ENCODE measurements at regions not wholly inside any gene's neighbourhood (a gene's known extent, or its start where the extent isn't known, plus 50 kb on each side); places are given as distances from the start of the nearest gene placed in this dataset.
"Not testable (repeated sequence)": the region's sequence is repeated elsewhere in the genome, so short reads cannot be mapped to it uniquely, and the experiment has no call there.

GRCh38 chr4:104044369-104044768 is 324.6 kb upstream of the TACR3 start:
- Mint-ChIP-seq H3K36me3 (no peaks in the 10 kb centered on the region), H3K27me3 (peaks cover 2% of the 10 kb centered on the region), H3K4me3 (no peak overlapping the region), H3K4me1 (no peaks in the 10 kb centered on the region), H3K9me3 (peaks cover 3% of the 10 kb centered on the region), H3K27ac (no peak overlapping the region)
- POLR2A ChIA-PET = no interaction called here
- ATAC-seq (ENCODE audit: low read depth) = no peak
- DNase-seq = no peak

DNA sequence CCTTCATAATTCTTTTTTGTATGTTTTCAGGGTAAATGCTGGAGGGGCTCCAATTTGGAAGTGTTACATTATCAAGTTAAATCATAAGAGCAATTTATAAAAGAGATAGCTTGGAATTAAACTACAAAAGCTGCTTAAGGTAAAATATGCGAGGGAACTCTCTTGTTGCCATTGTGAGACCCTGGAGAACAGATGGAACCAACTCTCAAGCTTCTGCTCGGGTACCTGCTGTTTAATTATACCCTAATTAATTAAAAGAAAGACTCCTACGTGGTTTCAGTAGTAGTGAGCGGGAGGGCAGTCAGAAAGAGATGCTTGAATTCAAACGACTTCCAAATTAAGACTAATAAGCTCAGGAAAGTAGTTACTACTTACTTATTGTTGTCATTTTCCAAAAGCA is 313.1 kb upstream of the TACR3 start:
- Mint-ChIP-seq H3K27ac (no peak overlapping the region), H3K27me3 (no peaks in the 10 kb centered on the region), H3K9me3 (no peaks in the 10 kb centered on the region), H3K36me3 (no peaks in the 10 kb centered on the region), H3K4me3 (no peak overlapping the region), H3K4me1 (peaks cover 3% of the 10 kb centered on the region)
- DNase-seq (no peak), ATAC-seq (ENCODE audit: low read depth) (no peak)
- POLR2A ChIA-PET = no interaction called here

GRCh38 chr4:104025251-104025650 is 305.5 kb upstream of the TACR3 start:
- Mint-ChIP-seq H3K27me3 (no peaks in the 10 kb centered on the region), H3K36me3 (no peaks in the 10 kb centered on the region), H3K9me3 (no peaks in the 10 kb centered on the region), H3K4me3 (no peak overlapping the region), H3K27ac (no peak overlapping the region), H3K4me1 (no peaks in the 10 kb centered on the region)
- ATAC-seq (ENCODE audit: low read depth) (no peak), DNase-seq (no peak)
- POLR2A ChIA-PET = no interaction called here

DNA sequence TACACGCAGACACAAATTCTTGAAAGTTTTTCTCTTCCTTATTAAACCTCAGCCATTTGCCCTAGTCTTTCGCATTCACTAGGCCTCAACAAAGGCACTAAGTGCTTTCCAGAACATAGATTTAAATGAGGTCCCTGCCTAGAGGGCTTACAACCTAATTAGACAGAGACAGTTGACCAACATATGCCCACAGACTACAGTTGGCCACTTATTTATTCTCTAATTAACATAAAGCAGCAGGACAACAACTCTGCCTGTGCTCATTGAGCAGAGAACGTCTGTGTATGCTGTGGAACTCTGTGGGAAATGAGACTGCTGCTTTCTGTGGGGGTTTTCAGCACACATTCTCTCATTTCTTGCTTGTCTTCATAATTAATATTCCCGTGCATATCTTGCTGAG is 303.0 kb upstream of the TACR3 start:
- no peaks in the 10 kb centered on the region for H3K4me1 Mint-ChIP-seq
- no peaks in the 10 kb centered on the region for H3K9me3 Mint-ChIP-seq
- H3K4me3 Mint-ChIP-seq = no peak overlapping the region
- DNase-seq = no peak
- POLR2A ChIA-PET = no interaction called here
- H3K27ac Mint-ChIP-seq = no peak overlapping the region
- H3K27me3 Mint-ChIP-seq = no peaks in the 10 kb centered on the region
- no peak for ATAC-seq (ENCODE audit: low read depth)
- no peaks in the 10 kb centered on the region for H3K36me3 Mint-ChIP-seq

- Mint-ChIP-seq H3K36me3 (no peaks in the 10 kb centered on the region), H3K9me3 (no peaks in the 10 kb centered on the region), H3K4me1 (no peaks in the 10 kb centered on the region), H3K27me3 (no peaks in the 10 kb centered on the region), H3K4me3 (no peak overlapping the region), H3K27ac (no peak overlapping the region)
- ATAC-seq (ENCODE audit: low read depth) (no peak), DNase-seq (no peak)
- POLR2A ChIA-PET = no interaction called here
These were observed 302.4 kb upstream of the TACR3 start for GRCh38 chr4:104022226-104022625.

GRCh38 chr4:104020641-104021040 is 300.9 kb upstream of the TACR3 start:
- Mint-ChIP-seq H3K4me1 (no peaks in the 10 kb centered on the region), H3K9me3 (no peaks in the 10 kb centered on the region), H3K4me3 (no peak overlapping the region), H3K27ac (no peak overlapping the region), H3K36me3 (no peaks in the 10 kb centered on the region), H3K27me3 (no peaks in the 10 kb centered on the region)
- DNase-seq = no peak
- POLR2A ChIA-PET = no interaction called here
- no peak for ATAC-seq (ENCODE audit: low read depth)

DNA sequence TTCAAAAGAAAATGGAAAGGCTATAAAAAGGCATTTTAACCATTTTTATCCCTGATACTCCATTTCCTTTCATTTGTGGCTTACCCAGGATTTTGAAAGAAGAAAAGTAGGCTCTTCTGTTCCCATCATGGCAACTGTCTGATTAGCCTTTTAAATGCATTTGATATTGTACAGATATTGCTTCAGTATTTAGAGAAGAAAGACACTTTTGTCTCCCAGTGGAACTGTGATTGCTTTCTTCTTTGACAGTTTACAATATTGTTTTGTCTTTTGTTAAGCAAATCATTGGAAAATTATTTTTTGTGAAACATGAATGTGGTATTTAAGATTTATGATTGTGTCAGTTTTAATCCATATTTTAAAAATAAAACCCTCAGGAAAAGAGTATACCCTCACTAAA is 297.4 kb upstream of the TACR3 start:
- H3K36me3 Mint-ChIP-seq = no peaks in the 10 kb centered on the region
- H3K4me1 Mint-ChIP-seq = no peaks in the 10 kb centered on the region
- no peaks in the 10 kb centered on the region for H3K9me3 Mint-ChIP-seq
- no peak for ATAC-seq (ENCODE audit: low read depth)
- no peak for DNase-seq
- H3K4me3 Mint-ChIP-seq = no peak overlapping the region
- no peaks in the 10 kb centered on the region for H3K27me3 Mint-ChIP-seq
- no peak overlapping the region for H3K27ac Mint-ChIP-seq
- POLR2A ChIA-PET = no interaction called here

GRCh38 chr4:104015680-104016079 is 295.9 kb upstream of the TACR3 start:
- Mint-ChIP-seq H3K9me3 (no peaks in the 10 kb centered on the region), H3K36me3 (no peaks in the 10 kb centered on the region), H3K4me1 (no peaks in the 10 kb centered on the region), H3K4me3 (no peak overlapping the region), H3K27ac (no peak overlapping the region), H3K27me3 (no peaks in the 10 kb centered on the region)
- POLR2A ChIA-PET = no interaction called here
- no peak for DNase-seq
- ATAC-seq (ENCODE audit: low read depth) = no peak

- no peak for DNase-seq
- H3K9me3 Mint-ChIP-seq = no peaks in the 10 kb centered on the region
- no peaks in the 10 kb centered on the region for H3K27me3 Mint-ChIP-seq
- no peaks in the 10 kb centered on the region for H3K4me1 Mint-ChIP-seq
- no peak for ATAC-seq (ENCODE audit: low read depth)
- no peak overlapping the region for H3K27ac Mint-ChIP-seq
- H3K36me3 Mint-ChIP-seq = no peaks in the 10 kb centered on the region
- POLR2A ChIA-PET = no interaction called here
- no peak overlapping the region for H3K4me3 Mint-ChIP-seq
These were observed 290.9 kb upstream of the TACR3 start for GRCh38 chr4:104010722-104011121.

DNA sequence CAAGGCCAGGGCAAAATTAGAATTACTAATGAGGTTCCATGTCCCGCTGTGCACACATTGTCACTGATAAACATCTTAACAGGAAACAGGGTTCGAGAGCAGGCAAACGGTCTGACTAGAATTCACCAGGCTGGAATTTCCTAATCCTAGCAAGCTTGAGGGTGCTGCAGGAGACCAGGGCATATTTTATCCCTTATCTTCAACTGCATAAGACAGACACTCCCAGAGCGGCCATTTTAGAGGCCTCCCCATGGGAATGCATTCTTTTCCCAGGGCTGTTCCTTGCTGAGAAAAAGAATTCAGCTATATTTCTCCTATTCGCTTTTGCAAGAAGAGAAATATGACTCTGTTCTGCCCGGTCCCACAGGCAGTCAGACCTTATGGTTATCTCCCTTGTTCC is 282.5 kb upstream of the TACR3 start:
- DNase-seq; H3K27ac Mint-ChIP-seq; H3K4me3 Mint-ChIP-seq; POLR2A ChIA-PET; H3K9me3 Mint-ChIP-seq; H3K4me1 Mint-ChIP-seq; ATAC-seq (ENCODE audit: low read depth); H3K27me3 Mint-ChIP-seq; H3K36me3 Mint-ChIP-seq: not testable (repeated sequence)

GRCh38 chr4:103998756-103999155 is 279.0 kb upstream of the TACR3 start:
- Mint-ChIP-seq H3K4me1 (no peaks in the 10 kb centered on the region), H3K4me3 (no peak overlapping the region), H3K36me3 (no peaks in the 10 kb centered on the region), H3K9me3 (peaks cover 3% of the 10 kb centered on the region), H3K27ac (no peak overlapping the region), H3K27me3 (no peaks in the 10 kb centered on the region)
- no peak for DNase-seq
- no peak for ATAC-seq (ENCODE audit: low read depth)
- POLR2A ChIA-PET = no interaction called here

DNA sequence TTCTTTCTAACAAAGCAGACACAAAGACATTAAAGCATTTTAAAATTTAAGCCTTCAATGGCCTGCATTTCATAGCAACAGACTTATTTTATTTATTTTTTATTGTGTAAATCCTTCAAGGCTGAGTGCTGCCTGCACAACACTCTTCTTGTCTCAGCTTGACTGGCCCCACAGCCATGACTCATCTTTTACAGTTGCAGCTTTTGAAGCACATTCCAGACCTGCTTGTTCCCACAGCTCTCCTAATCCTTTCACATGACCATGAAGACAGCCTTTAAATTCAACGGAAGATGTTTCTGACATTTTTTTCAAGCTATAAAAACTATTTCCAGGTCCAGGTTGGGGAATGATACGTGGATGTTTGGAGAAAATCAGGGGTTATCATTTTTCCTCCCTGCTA is 276.9 kb upstream of the TACR3 start:
- POLR2A ChIA-PET = no interaction called here
- peaks cover 7% of the 10 kb centered on the region for H3K9me3 Mint-ChIP-seq
- DNase-seq (no peak), ATAC-seq (ENCODE audit: low read depth) (no peak)
- H3K4me3 Mint-ChIP-seq = no peak overlapping the region
- no peaks in the 10 kb centered on the region for H3K27me3 Mint-ChIP-seq
- no peaks in the 10 kb centered on the region for H3K36me3 Mint-ChIP-seq
- H3K4me1 Mint-ChIP-seq = no peaks in the 10 kb centered on the region
- no peak overlapping the region for H3K27ac Mint-ChIP-seq

DNA sequence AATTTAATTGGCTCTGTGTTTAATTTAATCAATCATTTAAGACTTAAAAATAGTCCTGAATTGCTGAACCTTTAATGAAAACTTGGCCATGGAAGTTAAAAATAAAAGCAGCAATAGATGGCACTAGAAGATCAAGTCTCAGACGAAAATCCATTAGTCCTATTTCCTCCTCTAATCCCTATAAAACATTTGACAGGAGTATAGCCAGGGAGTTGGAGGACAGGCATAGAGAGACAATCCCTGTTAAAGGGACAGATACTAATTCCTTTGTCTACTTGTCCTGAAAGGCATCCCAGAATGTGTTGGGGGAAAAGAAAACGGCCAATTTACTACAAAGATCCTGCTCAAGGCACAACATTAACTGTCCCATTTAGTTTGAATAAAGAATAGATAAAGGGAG is 276.3 kb upstream of the TACR3 start:
- no peaks in the 10 kb centered on the region for H3K36me3 Mint-ChIP-seq
- no peak for DNase-seq
- H3K4me1 Mint-ChIP-seq = no peaks in the 10 kb centered on the region
- no peak overlapping the region for H3K27ac Mint-ChIP-seq
- H3K27me3 Mint-ChIP-seq = no peaks in the 10 kb centered on the region
- POLR2A ChIA-PET = no interaction called here
- peaks cover 10% of the 10 kb centered on the region for H3K9me3 Mint-ChIP-seq
- H3K4me3 Mint-ChIP-seq = no peak overlapping the region
- ATAC-seq (ENCODE audit: low read depth) = no peak

DNA sequence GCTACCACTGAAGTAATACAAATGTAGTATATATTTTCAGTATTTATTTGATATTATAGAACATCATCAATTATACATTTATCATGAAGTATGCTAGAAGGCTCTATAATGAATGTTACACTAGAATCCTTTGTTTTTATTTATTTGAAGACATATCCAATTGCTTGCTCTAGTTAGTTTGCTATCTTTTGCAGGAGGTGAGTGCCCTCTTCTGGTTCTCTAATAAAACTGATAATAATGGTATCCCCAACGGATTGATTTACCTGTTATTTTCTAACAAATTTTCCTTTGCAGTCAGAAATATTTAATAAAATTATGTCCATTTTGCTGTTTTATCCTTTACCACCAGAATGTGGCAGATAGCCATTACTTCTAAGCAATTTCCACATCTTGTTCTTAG is 274.3 kb upstream of the TACR3 start:
- H3K4me1 Mint-ChIP-seq = no peaks in the 10 kb centered on the region
- no peak overlapping the region for H3K27ac Mint-ChIP-seq
- ATAC-seq (ENCODE audit: low read depth) = no peak
- H3K36me3 Mint-ChIP-seq = no peaks in the 10 kb centered on the region
- peaks cover 10% of the 10 kb centered on the region for H3K9me3 Mint-ChIP-seq
- no peak overlapping the region for H3K4me3 Mint-ChIP-seq
- no peaks in the 10 kb centered on the region for H3K27me3 Mint-ChIP-seq
- DNase-seq = no peak
- POLR2A ChIA-PET = no interaction called here

DNA sequence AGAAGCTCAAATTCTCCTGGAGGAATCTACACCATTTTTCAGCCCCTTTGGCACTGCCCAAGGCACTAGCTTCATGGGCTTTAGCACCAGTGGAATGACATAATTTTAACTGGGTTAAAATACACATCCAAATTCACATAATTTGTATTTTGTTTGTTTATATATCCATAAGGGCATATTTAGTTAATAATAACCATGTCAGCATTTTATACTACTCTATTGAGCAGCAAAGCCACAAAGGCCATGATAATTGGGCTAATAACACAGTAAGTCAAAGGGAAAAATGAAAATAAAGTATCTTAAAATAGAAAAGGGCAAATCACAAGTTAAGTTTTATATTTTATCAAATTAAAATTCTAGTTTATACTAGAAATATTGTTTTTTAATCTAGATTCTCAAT is 262.7 kb upstream of the TACR3 start:
- H3K27me3 Mint-ChIP-seq = no peaks in the 10 kb centered on the region
- no peaks in the 10 kb centered on the region for H3K36me3 Mint-ChIP-seq
- ATAC-seq (ENCODE audit: low read depth) (no peak), DNase-seq (no peak)
- peaks cover 1% of the 10 kb centered on the region for H3K9me3 Mint-ChIP-seq
- POLR2A ChIA-PET = no interaction called here
- H3K27ac Mint-ChIP-seq = no peak overlapping the region
- H3K4me3 Mint-ChIP-seq = no peak overlapping the region
- H3K4me1 Mint-ChIP-seq = no peaks in the 10 kb centered on the region
